H9 (cell line): ENCODE measurements at regions not wholly inside any gene's neighbourhood (a gene's known extent, or its start where the extent isn't known, plus 50 kb on each side); places are given as distances from the start of the nearest gene placed in this dataset.

Experiments
- DNase-seq: peaks from one replicate; pipeline ENCODE4 v3.0.0-alpha.2; 2017
- H2AFZ ChIP-seq: one replicate; pipeline ENCODE4 v1.6.1; 2013; ENCODE audit warnings: mild to moderate bottlenecking, low read length, control low read depth, moderate library complexity
- H2AK5ac ChIP-seq: 2 replicates; pipeline ENCODE4 v1.6.1; 2013; ENCODE audit warnings: low read length, control low read depth, mixed read lengths; ENCODE audit not compliant: insufficient read length
- H2BK120ac ChIP-seq: one replicate; pipeline ENCODE4 v1.6.1; 2013; ENCODE audit warnings: low read depth, mild to moderate bottlenecking, low read length, control low read depth, inconsistent platforms; ENCODE audit not compliant: poor library complexity, severe bottlenecking
- H2BK12ac ChIP-seq: 2 replicates; pipeline ENCODE4 v1.6.1; 2013; ENCODE audit warnings: low read length, control low read depth, mixed read lengths, low read depth; ENCODE audit not compliant: insufficient read length
- H2BK15ac ChIP-seq: 2 replicates; pipeline ENCODE4 v1.6.1; 2013; ENCODE audit warnings: low read depth, low read length, control low read depth
- H2BK20ac ChIP-seq: one replicate; pipeline ENCODE4 v1.6.1; 2013; ENCODE audit warnings: low read depth, mild to moderate bottlenecking, low read length, control low read depth, inconsistent platforms; ENCODE audit not compliant: poor library complexity, severe bottlenecking
- H2BK5ac ChIP-seq: 2 replicates; pipeline ENCODE4 v1.6.1; 2013; ENCODE audit warnings: low read length, control low read depth, mixed read lengths; ENCODE audit not compliant: insufficient read length
- H3K14ac ChIP-seq: 2 replicates; pipeline ENCODE4 v1.6.1; 2013; ENCODE audit warnings: low read length, control low read depth; ENCODE audit not compliant: insufficient read depth
- H3K18ac ChIP-seq: 2 replicates; pipeline ENCODE4 v1.6.1; 2013; ENCODE audit warnings: low read depth, mild to moderate bottlenecking, mixed read lengths, low read length, control low read depth; ENCODE audit not compliant: insufficient read length
- H3K23ac ChIP-seq: 2 replicates; pipeline ENCODE4 v1.6.1; 2013; ENCODE audit warnings: low read length, control low read depth, mixed read lengths, low read depth; ENCODE audit not compliant: insufficient read length
- H3K23me2 ChIP-seq: 2 replicates; pipeline ENCODE4 v1.6.1; 2013; ENCODE audit warnings: low read depth, mild to moderate bottlenecking, mixed read lengths, low read length, control low read depth; ENCODE audit not compliant: insufficient read length, poor library complexity, severe bottlenecking
- H3K27ac ChIP-seq: 2 replicates; pipeline ENCODE4 v1.5.1; 2013; ENCODE audit warnings: low read length, control low read depth, mixed read lengths, low read depth; ENCODE audit not compliant: insufficient read length
- H3K27me3 ChIP-seq: 2 replicates; pipeline ENCODE4 v1.6.1; 2013; ENCODE audit warnings: low read length, control low read depth, inconsistent platforms; ENCODE audit not compliant: insufficient read depth
- H3K4ac ChIP-seq: 2 replicates; pipeline ENCODE4 v1.6.1; 2013; ENCODE audit warnings: low read depth, mild to moderate bottlenecking, control low read depth, inconsistent platforms, low read length, moderate library complexity
- H3K4me1 ChIP-seq: 2 replicates; pipeline ENCODE4 v1.6.1; 2013; ENCODE audit warnings: low read length, control low read depth, inconsistent platforms; ENCODE audit not compliant: insufficient read depth
- H3K4me2 ChIP-seq: 2 replicates; pipeline ENCODE4 v1.6.1; 2013; ENCODE audit warnings: low read length, control low read depth, mixed read lengths; ENCODE audit not compliant: insufficient read length, insufficient read depth
- H3K56ac ChIP-seq: 2 replicates; pipeline ENCODE4 v1.6.1; 2013; ENCODE audit warnings: low read depth, mild to moderate bottlenecking, mixed read lengths, low read length, control low read depth; ENCODE audit not compliant: insufficient read length
- H3K79me1 ChIP-seq: 2 replicates; pipeline ENCODE4 v1.6.1; 2013; ENCODE audit warnings: low read depth, mild to moderate bottlenecking, moderate library complexity, low read length, control low read depth, inconsistent platforms; ENCODE audit not compliant: insufficient read depth, poor library complexity, severe bottlenecking
- H3K79me2 ChIP-seq: 2 replicates; pipeline ENCODE4 v1.6.1; 2013; ENCODE audit warnings: low read length, control low read depth, inconsistent platforms; ENCODE audit not compliant: insufficient read depth
- H3K9ac ChIP-seq: 2 replicates; pipeline ENCODE4 v1.6.1; 2013; ENCODE audit warnings: low read length, control low read depth, mixed read lengths; ENCODE audit not compliant: insufficient read length; ENCODE audit errors: extremely low read depth
- H3K9me3 ChIP-seq: one replicate; pipeline ENCODE4 v1.6.1; 2013; ENCODE audit warnings: low read depth, low read length, inconsistent platforms; ENCODE audit not compliant: control insufficient read depth
- H3T11ph ChIP-seq: one replicate; pipeline ENCODE4 v1.6.1; 2013; ENCODE audit warnings: mild to moderate bottlenecking, low read length, control low read depth, inconsistent platforms
- H4K20me1 ChIP-seq: one replicate; pipeline ENCODE4 v1.6.1; 2013; ENCODE audit not compliant: control insufficient read depth, insufficient read length, insufficient read depth
- H4K5ac ChIP-seq: 2 replicates; pipeline ENCODE4 v1.6.1; 2013; ENCODE audit warnings: low read depth, mild to moderate bottlenecking, mixed read lengths, low read length, control low read depth; ENCODE audit not compliant: insufficient read length
- H4K8ac ChIP-seq: replicated peaks from 2 replicates; pipeline ENCODE4 v1.6.1; 2013; ENCODE audit warnings: low read length, control low read depth, mixed read lengths, low read depth; ENCODE audit not compliant: insufficient read length
- H4K91ac ChIP-seq: 2 replicates; pipeline ENCODE4 v1.6.1; 2013; ENCODE audit warnings: low read depth, mild to moderate bottlenecking, moderate library complexity, mixed read lengths, low read length, control low read depth; ENCODE audit not compliant: insufficient read length
- H3K27ac Mint-ChIP-seq, 3 experiments: 2 replicates in 2 of 3; 3 replicates in 1 of 3; pipeline ENCODE4 v1.8.0; 2020 to 2021; ENCODE audit warnings: mixed read lengths in 3 of 3, mild to moderate bottlenecking in 1 of 3, moderate library complexity in 1 of 3
- H3K27me3 Mint-ChIP-seq: 2 replicates; pipeline ENCODE4 v1.8.0; 2021; ENCODE audit warnings: low read depth, mild to moderate bottlenecking, moderate library complexity, mixed read lengths
- H3K36me3 Mint-ChIP-seq, 3 experiments: 2 replicates in 2 of 3; 3 replicates in 1 of 3; pipeline ENCODE4 v1.8.0; 2020 to 2021; ENCODE audit warnings: low read depth in 3 of 3, mixed read lengths in 3 of 3; ENCODE audit not compliant: insufficient read depth in 1 of 3
- H3K4me1 Mint-ChIP-seq, 2 experiments: 2 replicates each; pipeline ENCODE4 v1.8.0; 2020; ENCODE audit warnings: mixed read lengths in 2 of 2
- H3K4me3 Mint-ChIP-seq, 2 experiments: 2 replicates in 1 of 2; 3 replicates in 1 of 2; pipeline ENCODE4 v1.8.0; 2020 to 2021; ENCODE audit warnings: mild to moderate bottlenecking in 2 of 2, mixed read lengths in 2 of 2, moderate library complexity in 1 of 2
- H3K9me3 Mint-ChIP-seq, 2 experiments: 2 replicates in 1 of 2; 3 replicates in 1 of 2; pipeline ENCODE4 v1.8.0; 2020; ENCODE audit warnings: mild to moderate bottlenecking in 2 of 2, mixed read lengths in 2 of 2, moderate library complexity in 1 of 2
- CTCF ChIP-seq: fragments of 200-600 bp; sonication (generic); conservative IDR thresholded peaks from 3 replicates; pipeline ENCODE4 v1.8.0; 2021; ENCODE audit warnings: antibody characterized with exemption, mild to moderate bottlenecking
- WGBS: extraction: QIAGEN DNeasy Blood & Tissue Kit; methylation state at CpG from one replicate; pipeline ENCODE4 v1.1.7; 2013; ENCODE audit warnings: missing lambda C conversion rate, low lambda C conversion rate, mixed read lengths; ENCODE audit not compliant: insufficient read length; ENCODE audit errors: extremely low coverage; 5-methylcytosine and 5-hydroxymethylcytosine counted together

- no peaks in the 10 kb centered on the region for H3K36me3 Mint-ChIP-seq
- no peak overlapping the region for H2BK5ac ChIP-seq
- no peak overlapping the region for H3K14ac ChIP-seq
- TF ChIP-seq CTCF: no peak
- no peak overlapping the region for H4K8ac ChIP-seq
- no peak overlapping the region for H2AFZ ChIP-seq
- no peaks in the 10 kb centered on the region for H3K27me3 ChIP-seq
- H3K4me1 Mint-ChIP-seq: peaks cover 5 to 15% of the 10 kb centered on the region in 2 experiments
- H4K91ac ChIP-seq: no peak overlapping the region
- no CpG with 5 or more reads among the region's 8 CpGs for WGBS
- H3K79me2 ChIP-seq: no peaks in the 10 kb centered on the region
- H3K4me3 Mint-ChIP-seq: no peak overlapping the region
- no peak overlapping the region for H2BK120ac ChIP-seq
- H2AK5ac ChIP-seq: no peak overlapping the region
- no peak overlapping the region for H2BK15ac ChIP-seq
- no peak overlapping the region for H3K4ac ChIP-seq
- no peak overlapping the region for H4K5ac ChIP-seq
- H2BK20ac ChIP-seq: no peak overlapping the region
- H3K27ac Mint-ChIP-seq: no peak overlapping the region
- no peak overlapping the region for H3K4me2 ChIP-seq
- no peaks in the 10 kb centered on the region for H3K9me3 Mint-ChIP-seq
- no peaks in the 10 kb centered on the region for H3K9me3 ChIP-seq
- H3K56ac ChIP-seq: no peak overlapping the region
- no peak for DNase-seq
- H3K23me2 ChIP-seq: no peaks in the 10 kb centered on the region
- no peak overlapping the region for H3T11ph ChIP-seq
- H3K27ac ChIP-seq: no peak overlapping the region
- H3K4me1 ChIP-seq: no peaks in the 10 kb centered on the region
- H2BK12ac ChIP-seq: no peak overlapping the region
- no peak overlapping the region for H3K23ac ChIP-seq
- H3K9ac ChIP-seq: no peak overlapping the region
- no peaks in the 10 kb centered on the region for H3K79me1 ChIP-seq
- no peaks in the 10 kb centered on the region for H4K20me1 ChIP-seq
- no peak overlapping the region for H3K18ac ChIP-seq
- peaks cover 2% of the 10 kb centered on the region; the same call in 1 of the 2 replicates for H3K27me3 Mint-ChIP-seq
Measured at GRCh38 chr1:29832471-29832870, 596.1 kb downstream of the PTPRU start.
